ENCODE measurements at regions not wholly inside any gene's neighbourhood (a gene's known extent, or its start where the extent isn't known, plus 50 kb on each side); places are given as distances from the start of the nearest gene placed in this dataset.

DNA sequence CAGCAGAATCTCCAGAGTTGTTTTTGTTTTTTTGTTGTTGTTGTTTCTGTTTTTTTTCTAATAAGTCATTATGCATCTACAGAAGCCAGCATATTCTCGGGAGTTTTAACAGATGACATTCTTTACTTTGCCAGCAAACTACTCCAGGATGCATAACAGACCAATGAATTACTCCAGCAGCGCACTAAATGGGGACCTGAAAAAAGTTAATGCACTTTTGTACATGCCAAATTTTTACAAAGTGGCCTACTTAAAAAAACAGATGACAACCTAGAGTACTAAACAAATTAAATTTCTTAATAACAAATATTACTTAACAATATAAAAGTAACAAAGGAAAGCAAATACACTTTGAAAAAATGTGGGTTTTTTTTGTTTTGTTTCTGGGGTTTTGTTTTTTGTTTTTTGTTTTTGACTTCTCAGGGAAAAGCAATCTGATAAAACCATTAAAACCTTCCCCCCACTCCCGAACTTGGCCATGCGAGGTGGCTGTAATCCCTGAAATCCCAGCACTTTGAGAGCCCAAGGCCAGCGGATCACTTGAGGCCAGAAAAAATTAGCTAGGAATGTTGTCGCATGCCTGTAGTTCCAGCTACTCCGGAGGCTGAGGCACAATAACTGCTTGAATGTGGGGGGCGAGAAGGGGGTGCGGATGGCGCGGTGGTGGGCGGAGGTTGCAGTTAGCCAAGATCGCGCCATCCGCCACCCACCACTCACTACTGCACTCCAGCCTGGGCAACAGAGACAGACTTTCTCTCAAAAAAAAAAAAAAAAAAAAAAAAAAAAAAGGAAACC is 352.4 kb downstream of the CETN3 start:
- whole genome bisulfite sequencing, 5 donors: 74 to 88% (median 80%) methylated on average over 15 of the region's 15 CpGs
- intact Hi-C loops (cut with DNase I; ENCODE audit: low total_unique reads): no loop called here
- H3K27ac ChIP-seq: no peak overlapping the region
- H3K4me1 ChIP-seq: no peaks in the 10 kb centered on the region
- no peaks in the 10 kb centered on the region for H3K36me3 ChIP-seq
- H3K4me3 ChIP-seq: no peak overlapping the region
- H3K9me3 ChIP-seq: peaks cover 0 to 5% (median 0%) of the 10 kb centered on the region in 8 donors
- no peak for DNase-seq
- no peaks in the 10 kb centered on the region for H3K27me3 ChIP-seq (replicated peaks in 1 of 7)
- TF ChIP-seq POLR2A (IDR thresholded peaks at IDR 0.05): no peak
- TF ChIP-seq, protein P1, sequence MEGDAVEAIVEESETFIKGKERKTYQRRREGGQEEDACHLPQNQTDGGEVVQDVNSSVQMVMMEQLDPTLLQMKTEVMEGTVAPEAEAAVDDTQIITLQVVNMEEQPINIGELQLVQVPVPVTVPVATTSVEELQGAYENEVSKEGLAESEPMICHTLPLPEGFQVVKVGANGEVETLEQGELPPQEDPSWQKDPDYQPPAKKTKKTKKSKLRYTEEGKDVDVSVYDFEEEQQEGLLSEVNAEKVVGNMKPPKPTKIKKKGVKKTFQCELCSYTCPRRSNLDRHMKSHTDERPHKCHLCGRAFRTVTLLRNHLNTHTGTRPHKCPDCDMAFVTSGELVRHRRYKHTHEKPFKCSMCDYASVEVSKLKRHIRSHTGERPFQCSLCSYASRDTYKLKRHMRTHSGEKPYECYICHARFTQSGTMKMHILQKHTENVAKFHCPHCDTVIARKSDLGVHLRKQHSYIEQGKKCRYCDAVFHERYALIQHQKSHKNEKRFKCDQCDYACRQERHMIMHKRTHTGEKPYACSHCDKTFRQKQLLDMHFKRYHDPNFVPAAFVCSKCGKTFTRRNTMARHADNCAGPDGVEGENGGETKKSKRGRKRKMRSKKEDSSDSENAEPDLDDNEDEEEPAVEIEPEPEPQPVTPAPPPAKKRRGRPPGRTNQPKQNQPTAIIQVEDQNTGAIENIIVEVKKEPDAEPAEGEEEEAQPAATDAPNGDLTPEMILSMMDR (IDR thresholded peaks at IDR 0.05 in 8 of 11, conservative IDR thresholded peaks at IDR 0.05 in 3 of 11): no peak
- no peak for TF ChIP-seq POLR2AphosphoS5 (IDR thresholded peaks at IDR 0.05)

DNA sequence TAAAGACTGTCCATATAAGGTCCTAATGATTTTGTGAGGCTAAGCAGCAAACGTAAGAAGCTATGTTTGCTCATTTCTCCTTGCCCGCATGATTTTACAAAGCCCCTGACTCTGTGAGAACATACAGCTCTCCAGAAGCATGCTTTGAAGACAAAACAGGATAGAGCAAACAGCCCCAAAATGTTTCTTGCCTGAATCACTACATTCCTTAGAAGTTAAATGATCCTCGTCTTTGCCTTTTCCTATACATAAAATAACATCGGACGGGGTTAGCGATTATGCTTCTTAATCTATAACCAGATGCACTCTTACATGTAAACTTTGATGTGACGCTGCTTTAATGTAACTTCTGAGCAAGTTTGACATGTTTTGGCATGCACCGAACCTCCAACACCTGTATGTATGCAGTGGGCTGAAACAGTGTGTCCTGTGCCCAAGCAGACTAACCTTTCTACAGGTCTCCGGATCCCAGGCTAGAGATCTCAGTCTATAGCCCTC is 353.7 kb downstream of the CETN3 start:
- no peak for DNase-seq
- Histone ChIP-seq H3K9me3 (no peaks in the 10 kb centered on the region), H3K27ac (no peak overlapping the region), H3K27me3 (replicated peaks in 1 of 7) (no peaks in the 10 kb centered on the region), H3K36me3 (no peaks in the 10 kb centered on the region), H3K4me1 (no peaks in the 10 kb centered on the region), H3K4me3 (no peak overlapping the region)
- intact Hi-C loops (cut with DNase I; ENCODE audit: low total_unique reads): no loop called here
- 77 to 92% (median 90%) methylated on average over 9 of the region's 9 CpGs for WGBS, 5 donors
- TF ChIP-seq POLR2A (IDR thresholded peaks at IDR 0.05) (no peak), POLR2AphosphoS5 (IDR thresholded peaks at IDR 0.05) (no peak)
- TF ChIP-seq, protein P1 (IDR thresholded peaks at IDR 0.05 in 8 of 11, conservative IDR thresholded peaks at IDR 0.05 in 3 of 11): no peak

DNA sequence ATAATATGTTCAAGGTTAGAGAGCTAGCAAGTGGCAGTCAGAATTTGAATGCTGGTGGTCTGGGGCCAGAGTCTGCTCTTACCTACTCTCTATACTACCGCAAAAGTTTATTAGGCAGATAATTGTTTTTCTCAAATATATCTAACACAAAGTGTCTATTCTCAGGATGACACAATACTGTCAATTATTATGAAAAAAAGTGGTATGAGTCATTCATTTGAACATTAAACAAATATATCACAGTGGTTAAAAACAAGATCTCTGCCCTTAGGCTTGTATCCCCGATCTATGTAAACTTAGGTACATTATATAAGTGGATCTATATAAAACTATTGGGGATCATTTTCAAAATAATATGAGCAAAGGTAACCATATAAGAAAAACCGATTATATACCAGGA is 354.9 kb downstream of the CETN3 start:
- TF ChIP-seq, protein P1 (IDR thresholded peaks at IDR 0.05 in 8 of 11, conservative IDR thresholded peaks at IDR 0.05 in 3 of 11): no peak
- TF ChIP-seq POLR2AphosphoS5 (IDR thresholded peaks at IDR 0.05) (no peak), POLR2A (IDR thresholded peaks at IDR 0.05) (no peak)
- no peaks in the 10 kb centered on the region for H3K27me3 ChIP-seq (replicated peaks in 1 of 7)
- intact Hi-C loops (cut with DNase I; ENCODE audit: low total_unique reads): no loop called here
- DNase-seq: no peak
- no peak overlapping the region for H3K4me3 ChIP-seq
- H3K36me3 ChIP-seq: no peaks in the 10 kb centered on the region
- H3K27ac ChIP-seq: no peak overlapping the region
- WGBS, 5 donors: 69 to 96% (median 83%) methylated on average over 3 of the region's 3 CpGs
- no peaks in the 10 kb centered on the region for H3K9me3 ChIP-seq
- no peaks in the 10 kb centered on the region for H3K4me1 ChIP-seq

DNA sequence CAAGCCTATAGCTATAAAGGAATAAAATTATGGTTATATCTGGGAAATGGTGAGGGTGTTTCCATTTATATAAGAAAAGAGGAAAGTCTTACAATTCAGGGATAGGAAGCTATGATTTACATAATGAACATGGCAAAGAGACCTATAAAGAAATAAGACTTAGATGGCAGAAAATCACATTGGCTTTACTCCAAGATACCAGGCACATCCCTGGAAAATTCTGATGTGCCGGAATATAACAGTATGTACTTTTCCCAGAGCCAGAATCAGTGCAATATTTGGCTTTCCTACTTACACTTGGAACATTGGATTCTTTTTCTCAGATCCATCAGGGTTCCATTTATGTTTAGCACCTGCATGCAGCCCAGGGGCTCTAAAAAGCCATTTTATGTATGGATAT is 357.8 kb downstream of the CETN3 start:
- H3K4me1 ChIP-seq: no peaks in the 10 kb centered on the region
- 80 to 97% (median 89%) methylated on average over 1 of the region's 1 CpG for WGBS, 5 donors
- H3K9me3 ChIP-seq: no peaks in the 10 kb centered on the region
- no peaks in the 10 kb centered on the region for H3K27me3 ChIP-seq (replicated peaks in 1 of 7)
- TF ChIP-seq POLR2AphosphoS5 (IDR thresholded peaks at IDR 0.05) (no peak), POLR2A (IDR thresholded peaks at IDR 0.05) (no peak)
- TF ChIP-seq, protein P1 (IDR thresholded peaks at IDR 0.05 in 8 of 11, conservative IDR thresholded peaks at IDR 0.05 in 3 of 11): no peak
- H3K36me3 ChIP-seq: no peaks in the 10 kb centered on the region
- H3K27ac ChIP-seq: no peak overlapping the region
- no peak for DNase-seq
- intact Hi-C loops (cut with DNase I; ENCODE audit: low total_unique reads): no loop called here
- H3K4me3 ChIP-seq: no peak overlapping the region

Measured in spleen (tissue), 11 donors.